Calu3 (cell line): ENCODE measurements at regions not wholly inside any gene's neighbourhood (a gene's known extent, or its start where the extent isn't known, plus 50 kb on each side); places are given as distances from the start of the nearest gene placed in this dataset.

ENCODE experiments used
- BruUV-seq: library from RNA; stranded (reverse); fragments of 400-500 nt; replicated peaks from 2 replicates; lab custom pipeline; 2021; lab: Mats Ljungman, UMichigan
- CTCF ChIA-PET: fragments of 300-600 bp; sonication (Branson Sonifier 250); formaldehyde crosslinking; loops from one replicate; lab custom pipeline; 2022; ENCODE audit warnings: antibody characterized with exemption; lab: Charles Lee
- DNase-seq: peaks from one replicate; pipeline ENCODE4 v3.0.0; 2022
- H3K27ac Mint-ChIP-seq: one replicate; pipeline ENCODE4 v1.8.0; 2022; ENCODE audit warnings: mixed read lengths; ENCODE audit not compliant: unreplicated experiment
- H3K27me3 Mint-ChIP-seq: one replicate; pipeline ENCODE4 v1.8.0; 2022; ENCODE audit warnings: mixed read lengths; ENCODE audit not compliant: unreplicated experiment
- H3K36me3 Mint-ChIP-seq: one replicate; pipeline ENCODE4 v1.8.0; 2022; ENCODE audit warnings: mild to moderate bottlenecking, moderate library complexity, mixed read lengths; ENCODE audit not compliant: insufficient read depth, unreplicated experiment
- H3K4me1 Mint-ChIP-seq: one replicate; pipeline ENCODE4 v1.8.0; 2022; ENCODE audit warnings: mild to moderate bottlenecking, low read depth, mixed read lengths; ENCODE audit not compliant: unreplicated experiment
- H3K4me3 Mint-ChIP-seq: one replicate; pipeline ENCODE4 v1.8.0; 2022; ENCODE audit warnings: mild to moderate bottlenecking, low read depth, moderate library complexity, mixed read lengths; ENCODE audit not compliant: unreplicated experiment
- H3K9me3 Mint-ChIP-seq: one replicate; pipeline ENCODE4 v1.8.0; 2022; ENCODE audit warnings: low read depth, mixed read lengths; ENCODE audit not compliant: unreplicated experiment
- intact Hi-C: fragments of 100-400 bp; cut with micrococcal nuclease; formaldehyde crosslinking; loops from one replicate; pipeline ENCODE4 v1.10.0; 2022; ENCODE audit not compliant: unreplicated experiment
- TF ChIP-seq, protein P1 (sequence below): fragments of 200-600 bp; IDR thresholded peaks from one replicate; pipeline ENCODE4 v1.8.0; 2022; ENCODE audit warnings: antibody characterized with exemption; ENCODE audit not compliant: unreplicated experiment

- Mint-ChIP-seq H3K4me3 (no peak overlapping the region), H3K36me3 (no peaks in the 10 kb centered on the region), H3K27me3 (no peaks in the 10 kb centered on the region), H3K9me3 (peaks cover 11% of the 10 kb centered on the region), H3K4me1 (no peaks in the 10 kb centered on the region), H3K27ac (no peak overlapping the region)
- DNase-seq: no peak
- CTCF ChIA-PET: no interaction called here
- TF ChIP-seq, protein P1, sequence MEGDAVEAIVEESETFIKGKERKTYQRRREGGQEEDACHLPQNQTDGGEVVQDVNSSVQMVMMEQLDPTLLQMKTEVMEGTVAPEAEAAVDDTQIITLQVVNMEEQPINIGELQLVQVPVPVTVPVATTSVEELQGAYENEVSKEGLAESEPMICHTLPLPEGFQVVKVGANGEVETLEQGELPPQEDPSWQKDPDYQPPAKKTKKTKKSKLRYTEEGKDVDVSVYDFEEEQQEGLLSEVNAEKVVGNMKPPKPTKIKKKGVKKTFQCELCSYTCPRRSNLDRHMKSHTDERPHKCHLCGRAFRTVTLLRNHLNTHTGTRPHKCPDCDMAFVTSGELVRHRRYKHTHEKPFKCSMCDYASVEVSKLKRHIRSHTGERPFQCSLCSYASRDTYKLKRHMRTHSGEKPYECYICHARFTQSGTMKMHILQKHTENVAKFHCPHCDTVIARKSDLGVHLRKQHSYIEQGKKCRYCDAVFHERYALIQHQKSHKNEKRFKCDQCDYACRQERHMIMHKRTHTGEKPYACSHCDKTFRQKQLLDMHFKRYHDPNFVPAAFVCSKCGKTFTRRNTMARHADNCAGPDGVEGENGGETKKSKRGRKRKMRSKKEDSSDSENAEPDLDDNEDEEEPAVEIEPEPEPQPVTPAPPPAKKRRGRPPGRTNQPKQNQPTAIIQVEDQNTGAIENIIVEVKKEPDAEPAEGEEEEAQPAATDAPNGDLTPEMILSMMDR: no peak
- no TSS peak for BruUV-seq
- intact Hi-C loops: no loop called here
Measured at GRCh38 chr7:145175366-145175765, 339.5 kb upstream of the TPK1 start.

- CTCF ChIA-PET: no interaction called here
- Mint-ChIP-seq H3K36me3 (no peaks in the 10 kb centered on the region), H3K4me3 (no peak overlapping the region), H3K9me3 (peaks cover 9% of the 10 kb centered on the region), H3K27me3 (no peaks in the 10 kb centered on the region), H3K4me1 (no peaks in the 10 kb centered on the region), H3K27ac (no peak overlapping the region)
- BruUV-seq: no TSS peak
- no peak for DNase-seq
- intact Hi-C loops: no loop called here
- TF ChIP-seq, protein P1: no peak
Measured at GRCh38 chr7:145169908-145170307, 334.1 kb upstream of the TPK1 start.

GRCh38 chr7:145168879-145169278 lies 333.0 kb upstream of the TPK1 start:
- CTCF ChIA-PET: no interaction called here
- no peaks in the 10 kb centered on the region for H3K4me1 Mint-ChIP-seq
- H3K4me3 Mint-ChIP-seq: no peak overlapping the region
- intact Hi-C loops: no loop called here
- no peaks in the 10 kb centered on the region for H3K27me3 Mint-ChIP-seq
- TF ChIP-seq, protein P1: no peak
- no peak for DNase-seq
- no peak overlapping the region for H3K27ac Mint-ChIP-seq
- BruUV-seq: no TSS peak
- no peaks in the 10 kb centered on the region for H3K36me3 Mint-ChIP-seq
- peaks cover 8% of the 10 kb centered on the region for H3K9me3 Mint-ChIP-seq

GRCh38 chr7:145168427-145168826 lies 332.6 kb upstream of the TPK1 start:
- CTCF ChIA-PET: no interaction called here
- Mint-ChIP-seq H3K27me3 (no peaks in the 10 kb centered on the region), H3K36me3 (no peaks in the 10 kb centered on the region), H3K27ac (no peak overlapping the region), H3K4me3 (no peak overlapping the region), H3K9me3 (peaks cover 11% of the 10 kb centered on the region), H3K4me1 (no peaks in the 10 kb centered on the region)
- TF ChIP-seq, protein P1: no peak
- intact Hi-C loops: no loop called here
- no TSS peak for BruUV-seq
- DNase-seq: no peak
